ENCODE measurements at regions not wholly inside any gene's neighbourhood (a gene's known extent, or its start where the extent isn't known, plus 50 kb on each side); places are given as distances from the start of the nearest gene placed in this dataset.

DNA sequence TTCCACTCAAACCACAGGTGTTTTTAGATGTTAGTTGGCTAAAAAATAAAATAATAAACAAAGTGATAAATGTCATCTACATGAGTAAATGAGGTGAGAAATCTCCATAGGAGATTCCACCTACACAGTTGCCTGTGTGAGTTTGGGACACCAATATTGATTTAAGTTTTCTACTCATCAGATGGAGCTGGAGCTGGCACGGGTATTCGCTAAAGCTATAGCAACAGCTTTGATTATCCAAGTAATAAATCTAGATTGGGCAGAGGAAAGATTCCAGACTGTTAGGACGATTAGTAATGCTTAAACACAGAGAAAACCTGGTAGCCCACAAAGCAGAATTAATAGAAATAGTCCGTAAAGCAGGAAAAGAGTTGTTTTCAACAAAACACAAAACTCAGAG is 313.9 kb downstream of the PABPC4L start:
- Histone ChIP-seq H3K79me2 (no peaks in the 10 kb centered on the region), H3K4me2 (ENCODE audit: low read length) (no peak overlapping the region), H3K36me3 (ENCODE audit: control insufficient read depth, insufficient read depth, low read length) (no peaks in the 10 kb centered on the region), H3K9me3 (ENCODE audit: control insufficient read depth, low read length) (no peaks in the 10 kb centered on the region), H3K9ac (no peak overlapping the region), H3K27ac (no peak overlapping the region), H2AFZ (no peak overlapping the region), H3K4me1 (no peaks in the 10 kb centered on the region), H3K4me3 (ENCODE audit: low read depth, low read length) (no peak overlapping the region), H3K27me3 (ENCODE audit: control insufficient read depth, insufficient read depth, low read length) (no peaks in the 10 kb centered on the region)
- TF ChIP-seq, protein P1, sequence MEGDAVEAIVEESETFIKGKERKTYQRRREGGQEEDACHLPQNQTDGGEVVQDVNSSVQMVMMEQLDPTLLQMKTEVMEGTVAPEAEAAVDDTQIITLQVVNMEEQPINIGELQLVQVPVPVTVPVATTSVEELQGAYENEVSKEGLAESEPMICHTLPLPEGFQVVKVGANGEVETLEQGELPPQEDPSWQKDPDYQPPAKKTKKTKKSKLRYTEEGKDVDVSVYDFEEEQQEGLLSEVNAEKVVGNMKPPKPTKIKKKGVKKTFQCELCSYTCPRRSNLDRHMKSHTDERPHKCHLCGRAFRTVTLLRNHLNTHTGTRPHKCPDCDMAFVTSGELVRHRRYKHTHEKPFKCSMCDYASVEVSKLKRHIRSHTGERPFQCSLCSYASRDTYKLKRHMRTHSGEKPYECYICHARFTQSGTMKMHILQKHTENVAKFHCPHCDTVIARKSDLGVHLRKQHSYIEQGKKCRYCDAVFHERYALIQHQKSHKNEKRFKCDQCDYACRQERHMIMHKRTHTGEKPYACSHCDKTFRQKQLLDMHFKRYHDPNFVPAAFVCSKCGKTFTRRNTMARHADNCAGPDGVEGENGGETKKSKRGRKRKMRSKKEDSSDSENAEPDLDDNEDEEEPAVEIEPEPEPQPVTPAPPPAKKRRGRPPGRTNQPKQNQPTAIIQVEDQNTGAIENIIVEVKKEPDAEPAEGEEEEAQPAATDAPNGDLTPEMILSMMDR (IDR thresholded peaks at IDR 0.05), result no peak

- TF ChIP-seq, protein P1 (IDR thresholded peaks at IDR 0.05), result no peak
- no peaks in the 10 kb centered on the region for H3K36me3 ChIP-seq (ENCODE audit: control insufficient read depth, insufficient read depth, low read length)
- H3K9ac ChIP-seq, result no peak overlapping the region
- no peak overlapping the region for H3K27ac ChIP-seq
- no peaks in the 10 kb centered on the region for H3K4me1 ChIP-seq
- no peak overlapping the region for H2AFZ ChIP-seq
- no peaks in the 10 kb centered on the region for H3K9me3 ChIP-seq (ENCODE audit: control insufficient read depth, low read length)
- no peak overlapping the region for H3K4me2 ChIP-seq (ENCODE audit: low read length)
- H3K4me3 ChIP-seq (ENCODE audit: low read depth, low read length), result no peak overlapping the region
- no peaks in the 10 kb centered on the region for H3K79me2 ChIP-seq
- H3K27me3 ChIP-seq (ENCODE audit: control insufficient read depth, insufficient read depth, low read length), result no peaks in the 10 kb centered on the region
Observed at GRCh38 chr4:133869486-133869885, 332.1 kb downstream of the PABPC4L start.

GRCh38 chr4:133868856-133869255 is 332.7 kb downstream of the PABPC4L start:
- Histone ChIP-seq H3K4me3 (ENCODE audit: low read depth, low read length) (no peak overlapping the region), H3K79me2 (no peaks in the 10 kb centered on the region), H3K4me2 (ENCODE audit: low read length) (no peak overlapping the region), H3K27ac (no peak overlapping the region), H3K9ac (no peak overlapping the region), H2AFZ (no peak overlapping the region), H3K4me1 (no peaks in the 10 kb centered on the region), H3K27me3 (ENCODE audit: control insufficient read depth, insufficient read depth, low read length) (no peaks in the 10 kb centered on the region), H3K9me3 (ENCODE audit: control insufficient read depth, low read length) (no peaks in the 10 kb centered on the region), H3K36me3 (ENCODE audit: control insufficient read depth, insufficient read depth, low read length) (no peaks in the 10 kb centered on the region)
- TF ChIP-seq, protein P1 (IDR thresholded peaks at IDR 0.05), result no peak

GRCh38 chr4:133866328-133866699 is 335.3 kb downstream of the PABPC4L start:
- Histone ChIP-seq H3K27me3 (ENCODE audit: control insufficient read depth, insufficient read depth, low read length) (no peaks in the 10 kb centered on the region), H3K36me3 (ENCODE audit: control insufficient read depth, insufficient read depth, low read length) (no peaks in the 10 kb centered on the region), H3K4me1 (no peaks in the 10 kb centered on the region), H3K27ac (no peak overlapping the region), H3K9me3 (ENCODE audit: control insufficient read depth, low read length) (no peaks in the 10 kb centered on the region), H3K4me2 (ENCODE audit: low read length) (no peak overlapping the region), H3K79me2 (no peaks in the 10 kb centered on the region), H3K9ac (no peak overlapping the region), H2AFZ (no peak overlapping the region), H3K4me3 (ENCODE audit: low read depth, low read length) (no peak overlapping the region)
- TF ChIP-seq, protein P1 (IDR thresholded peaks at IDR 0.05), result no peak

GRCh38 chr4:133865612-133866327 is 335.8 kb downstream of the PABPC4L start:
- H3K4me2 ChIP-seq (ENCODE audit: low read length), result no peak overlapping the region
- H3K36me3 ChIP-seq (ENCODE audit: control insufficient read depth, insufficient read depth, low read length), result no peaks in the 10 kb centered on the region
- H3K27me3 ChIP-seq (ENCODE audit: control insufficient read depth, insufficient read depth, low read length), result no peaks in the 10 kb centered on the region
- no peak overlapping the region for H3K9ac ChIP-seq
- H3K27ac ChIP-seq, result no peak overlapping the region
- H3K9me3 ChIP-seq (ENCODE audit: control insufficient read depth, low read length), result no peaks in the 10 kb centered on the region
- no peak overlapping the region for H2AFZ ChIP-seq
- TF ChIP-seq, protein P1 (IDR thresholded peaks at IDR 0.05), result no peak
- H3K4me3 ChIP-seq (ENCODE audit: low read depth, low read length), result no peak overlapping the region
- H3K79me2 ChIP-seq, result no peaks in the 10 kb centered on the region
- H3K4me1 ChIP-seq, result no peaks in the 10 kb centered on the region
